GM18511 (cell line): ENCODE measurements at regions not wholly inside any gene's neighbourhood (a gene's known extent, or its start where the extent isn't known, plus 50 kb on each side); places are given as distances from the start of the nearest gene placed in this dataset.
"Not testable (repeated sequence)": the region's sequence is repeated elsewhere in the genome, so short reads cannot be mapped to it uniquely, and the experiment has no call there.

Source experiments
- ATAC-seq: cut with Tn5 transposase; IDR thresholded peaks from one replicate; pipeline ENCODE4 v1.9.1; 2021; ENCODE audit warnings: mild to moderate bottlenecking, moderate library complexity; ENCODE audit not compliant: unreplicated experiment

- no peak for ATAC-seq
Measured at GRCh38 chr2:210859314-210859713, 302.9 kb downstream of the CPS1 start.

- ATAC-seq: no peak
Measured at GRCh38 chr2:210860276-210860675, 303.9 kb downstream of the CPS1 start.

DNA sequence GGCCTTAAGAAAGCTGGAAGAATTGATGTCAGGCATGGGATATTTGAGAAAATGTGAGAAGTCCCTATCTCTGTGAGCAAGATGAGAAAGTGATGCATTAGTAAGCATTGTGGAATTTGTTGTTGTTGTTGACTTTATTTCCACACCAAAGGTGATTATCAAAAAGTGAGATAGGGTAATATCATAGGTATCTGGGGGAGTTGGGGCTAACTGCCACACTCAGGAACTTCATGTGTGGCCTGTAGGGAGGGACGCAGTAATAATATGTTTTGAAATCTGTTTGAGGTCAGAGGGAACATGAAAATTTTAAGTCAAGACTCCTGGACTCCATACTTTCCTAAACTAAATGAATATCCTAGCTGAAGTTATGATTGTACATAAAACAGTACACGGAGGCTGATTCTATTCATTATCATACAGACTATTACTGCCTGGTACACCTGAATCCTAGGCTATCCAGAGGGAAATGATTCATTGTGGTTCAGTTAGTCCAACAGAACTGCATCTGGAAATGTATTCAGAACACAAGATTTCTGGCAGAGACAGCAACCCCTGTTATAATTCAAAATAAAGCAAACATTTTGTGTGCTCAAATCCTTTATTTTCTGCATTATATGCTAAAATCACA, 304.8 kb downstream of the CPS1 start:
- ATAC-seq: no peak

GRCh38 chr2:210862283-210863065, 306.1 kb downstream of the CPS1 start:
- ATAC-seq: no peak

- ATAC-seq: no peak
Measured at GRCh38 chr2:210863283-210863682, 306.9 kb downstream of the CPS1 start.

- not testable (repeated sequence) for ATAC-seq
Measured at GRCh38 chr2:210871566-210871965, 315.2 kb downstream of the CPS1 start.

DNA sequence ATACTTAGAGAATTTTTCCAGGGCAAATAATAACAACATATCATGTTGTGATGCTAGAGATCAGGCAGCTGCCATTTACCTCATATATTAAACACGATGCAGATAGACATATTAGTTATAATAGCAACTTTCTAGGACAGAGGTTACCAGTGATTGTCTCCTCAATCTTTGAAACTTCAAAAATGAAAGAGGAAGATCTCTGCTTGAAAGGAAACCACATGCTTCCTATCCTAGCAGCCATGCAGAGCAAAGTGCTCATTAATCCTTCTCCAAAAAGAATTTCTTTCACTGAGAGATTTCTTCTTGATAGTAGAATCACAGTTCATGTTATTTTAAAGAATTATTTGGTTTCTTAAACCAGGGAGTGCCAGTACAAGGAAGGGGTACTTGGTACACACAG, 317.2 kb downstream of the CPS1 start:
- ATAC-seq: peak; percentile 57

GRCh38 chr2:210884227-210884626, 327.8 kb downstream of the CPS1 start:
- ATAC-seq: no peak

DNA sequence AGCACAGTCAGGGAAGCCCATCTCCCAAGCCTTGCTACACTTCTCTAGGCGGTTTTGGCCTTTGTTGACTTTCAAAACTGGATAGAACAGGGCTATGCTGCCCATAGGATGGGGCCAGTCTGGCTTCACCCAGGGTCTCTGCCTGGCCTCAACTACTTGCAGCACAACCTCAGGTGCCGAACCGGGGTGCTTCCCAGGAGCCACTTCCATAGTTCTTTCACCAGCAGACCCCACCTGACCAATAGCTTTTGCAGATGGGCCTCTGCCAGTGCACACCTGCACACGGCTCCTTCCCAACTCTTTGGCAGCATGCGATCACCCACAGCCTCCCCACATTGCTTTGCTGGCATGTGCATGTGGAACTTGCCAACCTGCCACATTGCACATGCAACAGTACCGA, 331.6 kb downstream of the CPS1 start:
- no peak for ATAC-seq

DNA sequence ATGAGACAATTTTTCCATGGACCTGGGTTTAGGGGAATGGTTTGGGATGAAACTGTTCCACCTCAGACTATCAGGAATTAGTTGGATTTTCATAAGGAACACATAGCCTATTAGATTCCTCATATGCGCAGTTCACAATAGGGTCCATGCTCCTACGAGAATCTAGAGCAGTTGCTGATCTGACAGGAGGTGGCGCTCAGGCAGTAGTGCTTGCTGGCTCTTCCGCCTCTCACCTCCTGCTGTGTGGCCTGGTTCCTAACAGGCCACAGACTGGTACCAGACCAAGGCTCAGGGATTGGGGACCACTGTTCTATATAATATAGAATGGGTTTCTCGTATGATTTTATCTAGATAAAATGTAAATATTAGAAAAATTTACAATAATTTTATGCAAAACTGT, 338.7 kb downstream of the CPS1 start:
- no peak for ATAC-seq

DNA sequence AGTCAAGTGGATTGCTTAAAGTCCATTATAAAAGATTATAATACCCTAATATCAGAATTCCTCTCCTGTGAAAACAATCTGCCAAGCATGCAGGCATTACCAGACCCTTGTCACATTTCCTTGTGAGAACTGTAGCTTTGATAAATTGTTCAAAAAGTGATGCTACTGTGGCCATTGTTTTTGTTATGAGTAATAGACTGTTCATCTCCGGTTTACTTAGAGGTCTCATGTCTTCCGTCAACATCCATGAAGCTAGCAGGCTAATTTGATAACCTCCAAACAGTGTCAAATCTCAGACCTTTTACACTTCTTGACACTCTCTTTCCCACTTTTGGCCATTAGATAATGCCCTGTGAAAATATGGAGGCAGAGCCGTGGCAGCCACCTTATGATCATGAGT, 342.7 kb downstream of the CPS1 start:
- no peak for ATAC-seq

DNA sequence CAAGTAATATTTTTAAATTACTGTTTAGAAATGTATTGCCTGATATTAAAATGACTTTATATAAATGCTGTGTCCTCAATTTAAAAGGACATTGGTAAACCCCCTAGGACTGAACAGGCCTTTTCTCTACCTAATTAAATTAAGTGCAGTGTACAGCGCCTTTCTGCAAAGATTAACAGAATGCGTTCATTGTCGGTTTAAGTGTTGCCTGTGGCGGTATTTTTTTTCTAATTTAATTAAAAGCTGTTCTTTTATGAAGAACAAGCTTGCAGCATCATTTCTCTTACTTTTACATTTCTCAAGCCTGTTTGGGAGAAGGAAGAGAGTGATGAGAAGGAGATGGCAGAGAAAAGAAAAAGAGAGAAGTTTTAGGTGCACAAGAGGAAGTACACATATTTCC, 344.9 kb downstream of the CPS1 start:
- no peak for ATAC-seq

GRCh38 chr2:210912779-210913178, 356.4 kb downstream of the CPS1 start:
- ATAC-seq: no peak

- no peak for ATAC-seq
Measured at GRCh38 chr2:210913461-210913860, 357.1 kb downstream of the CPS1 start.

- ATAC-seq: no peak
Measured at GRCh38 chr2:210915912-210916311, 359.5 kb downstream of the CPS1 start.

DNA sequence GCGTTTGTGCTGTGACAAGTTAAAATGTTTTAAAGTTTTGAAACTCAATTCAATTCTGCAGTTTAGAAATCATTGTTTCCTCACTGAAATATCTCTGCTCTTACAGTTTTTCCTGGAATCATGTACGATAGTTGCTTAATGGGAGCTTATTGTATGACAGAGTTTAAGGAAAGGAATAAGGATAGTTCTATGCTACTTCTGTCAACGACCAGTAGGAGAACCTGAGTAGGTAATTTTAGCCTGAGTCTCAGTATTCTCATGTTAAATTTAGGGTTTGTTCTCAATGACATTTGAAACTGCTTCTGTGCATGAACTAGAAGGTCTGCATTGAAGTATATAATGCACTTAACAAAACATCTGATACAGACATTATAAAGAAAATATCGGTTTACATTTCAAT, 361.1 kb downstream of the CPS1 start:
- no peak for ATAC-seq

DNA sequence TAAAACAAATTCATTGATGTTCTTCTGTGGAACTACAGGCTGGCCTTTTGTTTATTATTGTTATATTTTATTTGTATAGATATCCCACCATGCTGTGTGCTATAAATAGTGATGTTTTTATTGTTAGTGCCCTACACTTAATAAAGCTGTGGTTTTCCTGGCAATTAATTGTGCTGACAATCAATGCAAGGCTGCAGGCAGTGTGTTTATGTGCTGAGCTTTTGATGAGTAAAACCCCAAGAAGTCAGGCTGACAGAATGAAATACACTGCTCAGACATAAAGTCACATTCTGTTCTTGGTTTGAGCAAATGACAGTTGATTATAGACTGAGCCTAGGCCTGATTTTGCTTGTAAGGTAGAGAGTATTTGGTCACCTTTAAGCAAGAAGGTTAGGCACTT, 362.7 kb downstream of the CPS1 start:
- no peak for ATAC-seq

DNA sequence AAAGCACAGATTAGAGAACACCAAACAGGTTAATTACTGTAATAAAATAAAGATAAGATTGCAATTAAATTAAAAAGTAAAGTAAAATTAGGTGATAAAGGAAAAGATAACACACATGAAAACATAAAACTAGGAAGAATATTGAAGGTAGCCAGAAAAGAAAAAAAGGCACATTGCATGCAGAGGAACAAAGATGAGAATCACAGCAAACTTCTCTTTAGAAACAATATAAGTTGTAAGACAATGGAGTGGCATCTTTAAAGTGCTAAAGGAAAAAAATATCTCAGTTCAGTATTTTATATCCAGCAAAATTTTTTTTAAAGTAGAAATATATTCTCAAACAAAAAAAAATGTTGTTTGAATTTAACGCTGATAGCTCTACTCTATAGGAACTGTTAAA, 366.0 kb downstream of the CPS1 start:
- ATAC-seq: no peak

DNA sequence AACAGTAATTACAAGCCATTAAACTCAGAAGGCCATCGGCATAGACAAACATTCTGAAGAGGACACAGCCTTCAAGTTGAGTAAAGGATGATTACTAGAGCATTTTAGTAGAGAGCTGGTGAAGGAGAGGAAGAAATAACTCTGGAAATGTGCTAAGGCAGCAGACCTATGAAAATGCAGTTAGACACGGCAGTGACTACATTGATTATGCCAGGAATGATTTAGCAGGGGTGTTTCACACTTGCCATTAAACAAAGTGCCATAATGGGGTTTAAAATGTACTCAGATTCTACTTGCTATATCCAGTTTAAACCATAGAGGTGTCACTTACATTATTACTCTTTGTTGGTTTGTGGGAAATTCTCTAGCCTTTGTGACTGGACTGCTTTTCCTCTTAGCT, 372.3 kb downstream of the CPS1 start:
- no peak for ATAC-seq

DNA sequence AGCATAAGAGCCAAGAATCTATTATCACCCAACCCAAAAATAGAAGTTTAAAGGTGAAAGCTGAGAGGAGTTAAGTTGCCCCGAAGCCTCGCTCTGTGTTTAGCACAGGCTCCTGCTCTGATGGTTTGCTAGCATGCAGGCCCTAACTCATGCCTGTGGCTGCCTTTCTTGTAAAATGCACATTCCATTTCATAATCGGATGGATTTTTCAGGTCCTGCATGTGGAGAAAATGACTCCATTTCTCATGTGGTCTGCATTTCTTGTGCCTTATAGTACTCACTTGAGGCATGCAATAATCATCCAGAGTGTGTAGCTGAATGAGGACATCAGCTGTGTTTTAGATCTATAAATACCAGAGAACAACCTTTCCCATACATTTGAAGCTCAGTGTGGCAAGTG, 381.8 kb downstream of the CPS1 start:
- ATAC-seq: no peak

DNA sequence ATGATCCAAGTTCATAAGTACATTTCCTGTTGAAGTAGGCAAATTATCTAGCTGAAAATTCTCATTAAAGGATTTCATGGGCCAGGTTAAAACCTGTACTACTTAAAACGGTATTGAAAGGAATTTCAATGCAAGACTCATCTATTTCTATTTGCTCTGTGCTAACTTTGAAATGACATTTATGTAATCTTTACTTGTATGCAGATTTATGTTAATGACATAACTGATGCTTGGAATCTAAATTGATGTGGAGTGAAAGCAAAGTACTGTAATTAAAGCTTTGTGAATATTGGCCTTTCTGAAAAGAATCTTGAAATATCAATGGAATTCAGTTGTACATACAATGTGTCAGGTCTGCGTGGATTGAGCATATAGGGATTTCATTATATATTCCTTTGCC, 390.0 kb downstream of the CPS1 start:
- ATAC-seq: no peak

DNA sequence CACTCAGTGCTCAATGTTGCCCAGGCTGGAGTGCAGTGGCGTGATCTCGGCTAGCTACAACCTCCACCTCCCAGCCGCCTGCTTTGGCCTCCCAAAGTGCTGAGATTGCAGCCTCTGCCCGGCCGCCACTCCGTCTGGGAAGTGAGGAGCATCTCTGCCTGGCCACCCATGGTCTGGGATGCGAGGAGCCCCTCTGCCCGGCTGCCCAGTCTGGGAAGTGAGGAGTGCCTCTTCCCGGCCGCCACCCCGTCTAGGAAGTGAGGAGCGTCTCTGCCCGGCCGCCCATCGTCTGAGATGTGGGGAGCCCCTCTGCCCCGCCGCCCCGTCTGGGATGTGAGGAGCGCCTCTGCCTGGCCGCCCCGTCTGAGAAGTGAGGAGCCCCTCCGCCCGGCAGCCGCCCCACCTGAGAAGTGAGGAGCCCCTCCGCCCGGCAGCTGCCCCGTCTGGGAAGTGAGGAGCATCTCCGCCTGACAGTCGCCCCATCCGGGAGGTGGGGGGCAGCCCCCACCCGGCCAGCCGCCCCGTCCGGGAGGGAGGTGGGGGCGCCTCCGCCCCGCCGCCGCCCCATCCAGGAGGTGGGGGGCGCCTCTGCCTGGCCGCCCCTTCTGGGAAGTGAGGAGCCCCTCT, 394.1 kb downstream of the CPS1 start:
- ATAC-seq: not testable (repeated sequence)
